Smooth muscle cell (in vitro differentiated cells): ENCODE measurements at regions not wholly inside any gene's neighbourhood (a gene's known extent, or its start where the extent isn't known, plus 50 kb on each side); places are given as distances from the start of the nearest gene placed in this dataset.

Source experiments
- DNase-seq: peaks from one replicate; lab custom pipeline; 2025; ENCODE audit not compliant: unreplicated experiment; lab: John Stamatoyannopoulos, UW
- H2AFZ ChIP-seq: fragments of 200-600 bp; sonication (generic); 2 replicates; pipeline ENCODE4 v1.6.0; 2016; ENCODE audit warnings: antibody characterized with exemption, low read depth, mild to moderate bottlenecking
- H3F3A ChIP-seq: fragments of 200-600 bp; sonication (generic); 2 replicates; pipeline ENCODE4 v1.6.0; 2017; ENCODE audit warnings: antibody characterized with exemption, low read depth
- H3K27ac ChIP-seq: fragments of 200-600 bp; sonication (generic); 2 replicates; pipeline ENCODE4 v1.5.1; 2016; ENCODE audit warnings: low read depth, mild to moderate bottlenecking
- H3K27me3 ChIP-seq: fragments of 200-600 bp; sonication (generic); 2 replicates; pipeline ENCODE4 v1.6.1; 2016; ENCODE audit warnings: low read depth, mild to moderate bottlenecking
- H3K36me3 ChIP-seq: fragments of 200-600 bp; sonication (generic); 2 replicates; pipeline ENCODE4 v1.5.1; 2016; ENCODE audit warnings: low read depth
- H3K4me1 ChIP-seq: fragments of 200-600 bp; sonication (generic); 2 replicates; pipeline ENCODE4 v1.5.1; 2016; ENCODE audit warnings: low read depth
- H3K4me2 ChIP-seq: fragments of 200-600 bp; sonication (generic); 2 replicates; pipeline ENCODE4 v1.6.0; 2016; ENCODE audit warnings: mild to moderate bottlenecking
- H3K4me3 ChIP-seq: fragments of 200-600 bp; sonication (generic); 2 replicates; pipeline ENCODE4 v1.5.1; 2016; ENCODE audit warnings: mild to moderate bottlenecking
- H3K79me2 ChIP-seq: fragments of 200-600 bp; sonication (generic); 2 replicates; pipeline ENCODE4 v1.6.0; 2016; ENCODE audit warnings: low read depth, mild to moderate bottlenecking
- H3K9ac ChIP-seq: fragments of 200-600 bp; sonication (generic); 2 replicates; pipeline ENCODE4 v1.6.0; 2016; ENCODE audit warnings: low read depth
- H3K9me3 ChIP-seq: fragments of 200-600 bp; sonication (generic); replicated peaks from 2 replicates; pipeline ENCODE4 v1.5.1; 2016; ENCODE audit warnings: low read depth
- H4K20me1 ChIP-seq: fragments of 200-600 bp; sonication (generic); 2 replicates; pipeline ENCODE4 v1.6.0; 2016; ENCODE audit warnings: low read depth
- WGBS: methylation state at CpG from one replicate; pipeline ENCODE4 v1.1.7; 2016; ENCODE audit warnings: low lambda C conversion rate; 5-methylcytosine and 5-hydroxymethylcytosine counted together
- TF ChIP-seq, protein P1 (sequence below): fragments of 200-600 bp; sonication (generic); IDR thresholded peaks from 2 replicates; pipeline ENCODE4 v1.5.1; 2017; ENCODE audit warnings: borderline replicate concordance, mild to moderate bottlenecking, antibody characterized with exemption; ENCODE audit not compliant: insufficient read depth, poor library complexity, severe bottlenecking

DNA sequence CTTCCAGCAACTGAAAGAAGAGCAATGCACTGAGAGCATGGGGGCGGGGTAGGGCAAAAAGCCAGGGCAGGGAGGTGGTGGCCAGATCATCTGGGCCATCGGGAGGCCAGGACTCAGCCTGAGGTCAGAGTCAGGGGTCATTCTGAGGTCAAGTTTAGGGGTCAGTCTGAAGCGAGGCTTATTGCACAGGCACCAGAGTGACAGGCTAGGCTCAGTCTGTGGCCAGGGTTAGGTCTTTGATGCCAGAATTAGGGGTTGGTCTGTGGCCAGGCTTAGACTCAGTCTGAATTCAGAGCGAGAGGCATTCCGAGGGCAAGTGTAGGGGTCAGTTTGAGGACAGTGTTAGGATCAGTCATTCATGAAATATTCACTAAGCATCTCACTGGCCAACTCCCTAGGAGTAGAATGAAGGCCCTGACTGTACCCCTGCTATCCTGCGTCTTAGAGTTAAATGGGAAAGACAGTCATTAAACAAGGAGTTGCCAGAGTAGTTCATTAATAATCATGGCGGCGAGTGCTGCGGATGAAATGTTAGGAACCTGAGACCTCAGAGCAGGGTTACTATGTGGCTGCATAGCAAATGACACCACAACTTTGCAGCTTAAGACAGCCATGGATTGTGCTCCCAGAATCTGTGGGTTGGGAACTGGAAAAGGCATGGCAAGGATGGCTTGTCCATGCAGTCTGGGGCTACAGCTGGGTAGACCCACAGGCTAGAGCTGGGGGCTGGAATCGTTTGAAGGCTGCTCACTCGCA lies 198.7 kb downstream of the CYP26B1 start:
- WGBS = 88% methylated on average over 11 of the region's 11 CpGs
- no peaks in the 10 kb centered on the region for H3K4me1 ChIP-seq
- no peaks in the 10 kb centered on the region for H4K20me1 ChIP-seq
- no peaks in the 10 kb centered on the region for H3K79me2 ChIP-seq
- DNase-seq = no peak
- no peaks in the 10 kb centered on the region for H3K9me3 ChIP-seq
- no peaks in the 10 kb centered on the region for H3K27me3 ChIP-seq
- no peaks in the 10 kb centered on the region for H3K36me3 ChIP-seq
- H3K9ac ChIP-seq = no peak overlapping the region
- H3K4me3 ChIP-seq = no peak overlapping the region
- no peak overlapping the region for H3K27ac ChIP-seq
- no peak overlapping the region for H3K4me2 ChIP-seq
- no peak overlapping the region for H2AFZ ChIP-seq
- TF ChIP-seq, protein P1, sequence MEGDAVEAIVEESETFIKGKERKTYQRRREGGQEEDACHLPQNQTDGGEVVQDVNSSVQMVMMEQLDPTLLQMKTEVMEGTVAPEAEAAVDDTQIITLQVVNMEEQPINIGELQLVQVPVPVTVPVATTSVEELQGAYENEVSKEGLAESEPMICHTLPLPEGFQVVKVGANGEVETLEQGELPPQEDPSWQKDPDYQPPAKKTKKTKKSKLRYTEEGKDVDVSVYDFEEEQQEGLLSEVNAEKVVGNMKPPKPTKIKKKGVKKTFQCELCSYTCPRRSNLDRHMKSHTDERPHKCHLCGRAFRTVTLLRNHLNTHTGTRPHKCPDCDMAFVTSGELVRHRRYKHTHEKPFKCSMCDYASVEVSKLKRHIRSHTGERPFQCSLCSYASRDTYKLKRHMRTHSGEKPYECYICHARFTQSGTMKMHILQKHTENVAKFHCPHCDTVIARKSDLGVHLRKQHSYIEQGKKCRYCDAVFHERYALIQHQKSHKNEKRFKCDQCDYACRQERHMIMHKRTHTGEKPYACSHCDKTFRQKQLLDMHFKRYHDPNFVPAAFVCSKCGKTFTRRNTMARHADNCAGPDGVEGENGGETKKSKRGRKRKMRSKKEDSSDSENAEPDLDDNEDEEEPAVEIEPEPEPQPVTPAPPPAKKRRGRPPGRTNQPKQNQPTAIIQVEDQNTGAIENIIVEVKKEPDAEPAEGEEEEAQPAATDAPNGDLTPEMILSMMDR = no peak
- H3F3A ChIP-seq = no peaks in the 10 kb centered on the region

DNA sequence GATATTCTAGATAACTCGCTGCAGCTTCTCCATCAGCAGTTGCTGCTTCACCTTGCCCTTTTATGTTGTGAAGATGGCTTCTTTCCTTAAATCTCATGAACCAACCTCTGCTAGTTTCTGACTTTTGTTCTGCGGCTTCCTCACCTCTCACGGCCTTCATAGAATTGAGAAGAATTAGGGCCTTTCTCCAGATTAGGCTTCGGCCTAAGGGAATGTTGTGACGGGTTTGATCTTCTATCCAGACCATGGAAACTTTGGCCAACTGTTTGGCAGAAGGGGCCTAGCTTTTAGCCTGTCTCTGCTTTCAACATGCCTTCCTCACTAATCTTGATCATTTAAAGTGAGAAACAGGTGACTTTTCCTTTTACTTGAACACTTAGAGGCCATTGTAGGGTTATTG lies 199.9 kb downstream of the CYP26B1 start:
- 95% methylated on average over 5 of the region's 5 CpGs for WGBS

DNA sequence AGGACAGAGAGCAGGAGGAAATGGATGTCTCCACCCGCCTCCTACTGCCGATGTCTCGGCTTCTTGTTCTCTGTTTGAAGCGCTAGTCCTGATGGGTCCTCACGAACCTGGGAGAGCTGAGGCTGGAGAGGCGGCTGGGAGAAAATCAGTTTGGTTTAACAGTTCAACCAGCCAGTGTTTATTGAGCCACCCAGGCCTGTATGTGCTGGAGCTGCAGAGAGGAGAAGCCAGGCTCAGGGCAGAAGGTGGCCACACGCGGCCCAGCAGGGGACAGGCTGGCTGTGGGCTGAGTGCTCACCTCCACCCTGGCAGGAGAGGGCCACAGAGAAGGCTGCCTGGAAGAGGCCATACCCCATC lies 202.1 kb downstream of the CYP26B1 start:
- H3K9ac ChIP-seq = no peak overlapping the region
- no peaks in the 10 kb centered on the region for H3K36me3 ChIP-seq
- no peak overlapping the region for H3K4me2 ChIP-seq
- H3K27ac ChIP-seq = no peak overlapping the region
- H3K9me3 ChIP-seq = no peaks in the 10 kb centered on the region
- H4K20me1 ChIP-seq = no peaks in the 10 kb centered on the region
- H3K79me2 ChIP-seq = no peaks in the 10 kb centered on the region
- no peaks in the 10 kb centered on the region for H3F3A ChIP-seq
- DNase-seq = no peak
- no peaks in the 10 kb centered on the region for H3K4me1 ChIP-seq
- no peak overlapping the region for H3K4me3 ChIP-seq
- 80% methylated on average over 8 of the region's 8 CpGs for WGBS
- H2AFZ ChIP-seq = no peak overlapping the region
- H3K27me3 ChIP-seq = no peaks in the 10 kb centered on the region
- TF ChIP-seq, protein P1 = no peak

More for the DNA sequence above, 199.9 kb downstream of the CYP26B1 start:
- H3K9ac ChIP-seq = no peak overlapping the region
- no peaks in the 10 kb centered on the region for H3K27me3 ChIP-seq
- no peak overlapping the region for H3K4me2 ChIP-seq
- H3K27ac ChIP-seq = no peak overlapping the region
- no peak overlapping the region for H2AFZ ChIP-seq
- H3K36me3 ChIP-seq = no peaks in the 10 kb centered on the region
- no peak overlapping the region for H3K4me3 ChIP-seq
- H4K20me1 ChIP-seq = no peaks in the 10 kb centered on the region
- H3K79me2 ChIP-seq = no peaks in the 10 kb centered on the region
- H3K4me1 ChIP-seq = no peaks in the 10 kb centered on the region
- H3K9me3 ChIP-seq = no peaks in the 10 kb centered on the region
- DNase-seq = no peak
- TF ChIP-seq, protein P1 = no peak
- no peaks in the 10 kb centered on the region for H3F3A ChIP-seq

DNA sequence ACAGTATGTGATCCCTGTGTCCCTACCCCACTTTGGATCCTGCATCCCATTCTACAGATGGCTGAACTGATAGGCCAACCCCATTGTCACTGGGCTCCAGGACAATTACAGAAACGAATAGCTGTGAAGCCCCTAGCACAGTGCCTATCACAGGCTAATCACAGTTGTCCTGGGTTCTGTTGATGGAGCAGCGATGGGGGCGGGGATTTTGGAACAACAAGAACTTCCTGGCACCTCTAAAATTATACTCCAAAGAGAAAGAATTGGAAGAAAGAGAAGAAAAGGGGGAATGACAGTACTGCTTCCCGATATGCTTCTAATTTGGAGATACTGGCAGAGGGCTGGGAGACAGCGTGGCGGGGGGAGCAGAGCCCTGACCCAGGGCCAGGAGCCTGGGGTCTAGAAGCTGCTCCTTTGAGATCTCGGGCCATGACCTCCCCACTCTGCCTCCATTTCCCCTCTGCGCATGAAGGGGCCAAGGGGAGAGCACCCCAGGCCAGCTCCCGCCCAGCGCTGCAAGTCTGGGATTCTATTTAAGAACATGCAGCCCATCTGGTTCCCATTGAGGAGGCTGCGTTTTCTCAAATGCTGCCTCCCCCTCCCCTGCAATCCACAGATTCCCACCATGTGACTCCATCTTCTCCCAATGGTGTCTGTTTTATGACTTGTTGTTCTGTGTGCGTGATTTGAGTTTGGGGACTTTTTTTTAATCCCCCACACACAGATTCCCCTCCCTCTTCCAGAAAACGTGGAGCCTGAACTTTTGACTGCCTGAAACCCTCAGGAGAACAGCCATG lies 202.7 kb downstream of the CYP26B1 start:
- no peaks in the 10 kb centered on the region for H4K20me1 ChIP-seq
- 84% methylated on average over 13 of the region's 13 CpGs for WGBS
- no peak for DNase-seq
- H3F3A ChIP-seq = no peaks in the 10 kb centered on the region
- H3K4me2 ChIP-seq = no peak overlapping the region
- no peaks in the 10 kb centered on the region for H3K9me3 ChIP-seq
- no peaks in the 10 kb centered on the region for H3K36me3 ChIP-seq
- no peaks in the 10 kb centered on the region for H3K27me3 ChIP-seq
- no peak overlapping the region for H3K4me3 ChIP-seq
- no peak overlapping the region for H3K9ac ChIP-seq
- no peak overlapping the region for H2AFZ ChIP-seq
- no peaks in the 10 kb centered on the region for H3K4me1 ChIP-seq
- no peak overlapping the region for H3K27ac ChIP-seq
- TF ChIP-seq, protein P1 = no peak
- no peaks in the 10 kb centered on the region for H3K79me2 ChIP-seq
